PC-3 (cell line): ENCODE measurements at regions not wholly inside any gene's neighbourhood (a gene's known extent, or its start where the extent isn't known, plus 50 kb on each side); places are given as distances from the start of the nearest gene placed in this dataset.

Source experiments
- ATAC-seq: fragments of 200-7000 bp; cut with Tn5 transposase; 2 replicates; pipeline ENCODE4 v1.9.1; 2020; ENCODE audit warnings: mild to moderate bottlenecking, moderate library complexity
- BruUV-seq: library from RNA; stranded (reverse); fragments of 400-500 nt; replicated peaks from 2 replicates; lab custom pipeline; 2021; lab: Mats Ljungman, UMichigan
- CTCF ChIA-PET: fragments of 300-600 bp; sonication (Branson Sonifier 250); formaldehyde crosslinking; loops from one replicate; lab custom pipeline; 2022; ENCODE audit warnings: antibody characterized with exemption; lab: Charles Lee
- POLR2A ChIA-PET: fragments of 300-600 bp; sonication (Branson Sonifier 250); formaldehyde crosslinking; loops from one replicate; lab custom pipeline; 2022; ENCODE audit warnings: antibody characterized with exemption; ENCODE audit not compliant: unreplicated experiment; lab: Charles Lee
- DNase-seq: peaks from one replicate; pipeline ENCODE4 v3.0.0-alpha.2; 2015
- H2AFZ ChIP-seq: fragments of 300-600 bp; sonication (generic); 2 replicates; pipeline ENCODE4 v1.6.0; 2016; ENCODE audit warnings: antibody characterized with exemption, low read length
- H3F3A ChIP-seq: fragments of 300-600 bp; sonication (generic); one replicate; pipeline ENCODE4 v1.6.0; 2017; ENCODE audit warnings: antibody characterized with exemption, low read length, control low read depth, mild to moderate bottlenecking; ENCODE audit not compliant: unreplicated experiment
- H3K27ac ChIP-seq: fragments of 300-600 bp; sonication (generic); 2 replicates; pipeline ENCODE4 v1.5.1; 2016; ENCODE audit warnings: mild to moderate bottlenecking, low read length
- H3K27me3 ChIP-seq: fragments of 300-600 bp; sonication (generic); 2 replicates; pipeline ENCODE4 v1.6.1; 2016; ENCODE audit warnings: low read length, mixed read lengths
- H3K36me3 ChIP-seq: fragments of 300-600 bp; sonication (generic); 2 replicates; pipeline ENCODE4 v1.6.1; 2016; ENCODE audit warnings: low read depth, mixed run types, low read length, mixed read lengths
- H3K4me1 ChIP-seq: fragments of 300-600 bp; sonication (generic); 2 replicates; pipeline ENCODE4 v1.5.1; 2016; ENCODE audit warnings: low read length; ENCODE audit not compliant: insufficient read depth
- H3K4me2 ChIP-seq: fragments of 300-600 bp; sonication (generic); 2 replicates; pipeline ENCODE4 v1.6.0; 2016; ENCODE audit warnings: low read length
- H3K4me3 ChIP-seq: fragments of 300-600 bp; sonication (generic); 2 replicates; pipeline ENCODE4 v1.5.1; 2016; ENCODE audit warnings: mild to moderate bottlenecking, low read length, mixed read lengths
- H3K79me2 ChIP-seq: fragments of 300-600 bp; sonication (generic); 2 replicates; pipeline ENCODE4 v1.6.1; 2017; ENCODE audit warnings: low read length, mixed read lengths
- H3K9ac ChIP-seq: fragments of 300-600 bp; sonication (generic); 2 replicates; pipeline ENCODE4 v1.6.0; 2016; ENCODE audit warnings: mild to moderate bottlenecking, low read length
- H3K9me2 ChIP-seq: fragments of 300-600 bp; sonication (generic); replicated peaks from 2 replicates; pipeline ENCODE4 v1.6.1; 2016; ENCODE audit warnings: mixed run types, low read length, mixed read lengths
- H3K9me3 ChIP-seq: fragments of 300-600 bp; sonication (generic); 2 replicates; pipeline ENCODE4 v1.6.1; 2016; ENCODE audit warnings: low read length, mixed read lengths
- H4K20me1 ChIP-seq: fragments of 300-600 bp; sonication (generic); 2 replicates; pipeline ENCODE4 v1.6.1; 2016; ENCODE audit warnings: low read length, mixed read lengths
- CTCF ChIP-seq: fragments of 300-600 bp; sonication (generic); conservative IDR thresholded peaks from 2 replicates; pipeline ENCODE4 v1.5.1; 2017; ENCODE audit warnings: antibody characterized with exemption, low read depth, mild to moderate bottlenecking, low read length
- EZH2 ChIP-seq: fragments of 300-600 bp; sonication (generic); IDR thresholded peaks from one replicate; pipeline ENCODE4 v1.6.1; 2017; ENCODE audit warnings: antibody characterized with exemption, mild to moderate bottlenecking, low read length; ENCODE audit not compliant: unreplicated experiment
- EZH2phosphoT487 ChIP-seq: fragments of 300-600 bp; sonication (generic); IDR thresholded peaks from 2 replicates; pipeline ENCODE4 v1.6.1; 2018; ENCODE audit warnings: mild to moderate bottlenecking, antibody characterized with exemption, low read length, borderline replicate concordance
- intact Hi-C: fragments of 100-400 bp; cut with micrococcal nuclease; formaldehyde crosslinking; loops from 2 replicates; pipeline ENCODE4 v1.9.0; 2023

GRCh38 chr9:89676281-89676680 is 71.5 kb downstream of the GADD45G start:
- POLR2A ChIA-PET = no interaction called here
- no peaks in the 10 kb centered on the region for H3F3A ChIP-seq
- intact Hi-C loops = no loop called here
- H3K4me1 ChIP-seq = no peaks in the 10 kb centered on the region
- no peaks in the 10 kb centered on the region for H3K36me3 ChIP-seq
- H3K27me3 ChIP-seq = peaks cover 36% of the 10 kb centered on the region
- H3K9me2 ChIP-seq = no peaks in the 10 kb centered on the region
- H3K4me2 ChIP-seq = no peak overlapping the region
- no peak overlapping the region for H3K27ac ChIP-seq
- no peaks in the 10 kb centered on the region for H3K9me3 ChIP-seq
- no peaks in the 10 kb centered on the region for H3K79me2 ChIP-seq
- no peak overlapping the region for H2AFZ ChIP-seq
- CTCF ChIA-PET = no interaction called here
- no TSS peak for BruUV-seq
- no peak overlapping the region for H3K9ac ChIP-seq
- no peaks in the 10 kb centered on the region for H4K20me1 ChIP-seq
- ATAC-seq (no peak), DNase-seq (no peak)
- TF ChIP-seq EZH2 (no peak), EZH2phosphoT487 (no peak), CTCF (no peak)
- H3K4me3 ChIP-seq = no peak overlapping the region

- ChIA-PET POLR2A (no interaction called here), CTCF (no interaction called here)
Observed at GRCh38 chr9:89677702-89678395, 73.0 kb downstream of the GADD45G start.

More at GRCh38 chr9:89677702-89678395, 73.0 kb downstream of the GADD45G start:
- H2AFZ ChIP-seq = no peak overlapping the region
- H3F3A ChIP-seq = no peaks in the 10 kb centered on the region
- H3K9ac ChIP-seq = no peak overlapping the region
- H3K79me2 ChIP-seq = no peaks in the 10 kb centered on the region
- DNase-seq (no peak), ATAC-seq (no peak)
- no peak overlapping the region for H3K27ac ChIP-seq
- no peaks in the 10 kb centered on the region for H3K4me1 ChIP-seq
- H3K4me2 ChIP-seq = no peak overlapping the region
- H3K4me3 ChIP-seq = no peak overlapping the region
- BruUV-seq = no TSS peak
- H3K27me3 ChIP-seq = peaks cover 36% of the 10 kb centered on the region
- intact Hi-C loops = no loop called here
- H3K9me2 ChIP-seq = no peaks in the 10 kb centered on the region
- no peaks in the 10 kb centered on the region for H4K20me1 ChIP-seq
- TF ChIP-seq CTCF (no peak), EZH2phosphoT487 (no peak), EZH2 (no peak)
- no peaks in the 10 kb centered on the region for H3K36me3 ChIP-seq
- H3K9me3 ChIP-seq = no peaks in the 10 kb centered on the region
